Osteocyte (in vitro differentiated cells): ENCODE measurements at regions not wholly inside any gene's neighbourhood (a gene's known extent, or its start where the extent isn't known, plus 50 kb on each side); places are given as distances from the start of the nearest gene placed in this dataset.
A peak's percentile ranks its signal among the peaks of the same experiment; 100 is the strongest.
"Not testable (repeated sequence)": the region's sequence is repeated elsewhere in the genome, so short reads cannot be mapped to it uniquely, and the experiment has no call there.

Experiments
- DNase-seq: peaks from one replicate; pipeline ENCODE4 v3.0.0; 2021; ENCODE audit warnings: mixed read lengths; ENCODE audit not compliant: unreplicated experiment; ENCODE audit errors: extremely low spot score
- H3K27ac Mint-ChIP-seq: one replicate; pipeline ENCODE4 v1.8.0; 2021; ENCODE audit warnings: mild to moderate bottlenecking, mixed read lengths; ENCODE audit not compliant: unreplicated experiment
- H3K27me3 Mint-ChIP-seq: one replicate; pipeline ENCODE4 v1.8.0; 2021; ENCODE audit warnings: mixed read lengths; ENCODE audit not compliant: unreplicated experiment
- H3K36me3 Mint-ChIP-seq: one replicate; pipeline ENCODE4 v1.8.0; 2021; ENCODE audit warnings: mixed read lengths; ENCODE audit not compliant: unreplicated experiment
- H3K4me1 Mint-ChIP-seq: one replicate; pipeline ENCODE4 v1.8.0; 2021; ENCODE audit warnings: mixed read lengths; ENCODE audit not compliant: unreplicated experiment
- H3K4me3 Mint-ChIP-seq: one replicate; pipeline ENCODE4 v1.8.0; 2021; ENCODE audit warnings: mild to moderate bottlenecking, moderate library complexity, mixed read lengths; ENCODE audit not compliant: unreplicated experiment
- H3K9me3 Mint-ChIP-seq: one replicate; pipeline ENCODE4 v1.8.0; 2021; ENCODE audit warnings: mixed read lengths; ENCODE audit not compliant: unreplicated experiment
- TF ChIP-seq, protein P1 (sequence below): fragments of 200-600 bp; sonication (generic); IDR thresholded peaks from 2 replicates; pipeline ENCODE4 v1.5.0; 2021; ENCODE audit warnings: antibody characterized with exemption, mild to moderate bottlenecking, moderate library complexity

DNA sequence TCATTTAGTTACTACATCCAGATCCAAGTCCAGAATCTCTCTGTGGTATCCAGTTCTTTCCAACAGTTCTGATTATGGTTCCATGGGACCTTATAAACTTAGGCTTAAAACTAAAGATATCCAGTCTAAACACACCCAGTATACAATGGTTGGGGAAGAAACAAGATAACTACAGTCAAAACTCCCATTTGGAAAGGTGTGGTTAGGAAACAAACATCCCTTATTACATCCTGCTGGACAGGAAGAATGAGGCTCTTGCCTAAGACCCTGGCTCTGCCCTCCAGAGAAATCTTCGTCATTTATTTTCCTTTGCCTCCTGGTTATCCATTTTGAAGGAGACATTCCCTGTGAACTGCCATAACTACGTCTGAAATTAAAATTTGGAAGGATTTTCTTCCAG lies 64.6 kb upstream of the EPB41L4A start:
- no peaks in the 10 kb centered on the region for H3K36me3 Mint-ChIP-seq
- peaks cover 8% of the 10 kb centered on the region for H3K9me3 Mint-ChIP-seq
- no peak overlapping the region for H3K27ac Mint-ChIP-seq
- H3K4me3 Mint-ChIP-seq, result no peak overlapping the region
- TF ChIP-seq, protein P1, sequence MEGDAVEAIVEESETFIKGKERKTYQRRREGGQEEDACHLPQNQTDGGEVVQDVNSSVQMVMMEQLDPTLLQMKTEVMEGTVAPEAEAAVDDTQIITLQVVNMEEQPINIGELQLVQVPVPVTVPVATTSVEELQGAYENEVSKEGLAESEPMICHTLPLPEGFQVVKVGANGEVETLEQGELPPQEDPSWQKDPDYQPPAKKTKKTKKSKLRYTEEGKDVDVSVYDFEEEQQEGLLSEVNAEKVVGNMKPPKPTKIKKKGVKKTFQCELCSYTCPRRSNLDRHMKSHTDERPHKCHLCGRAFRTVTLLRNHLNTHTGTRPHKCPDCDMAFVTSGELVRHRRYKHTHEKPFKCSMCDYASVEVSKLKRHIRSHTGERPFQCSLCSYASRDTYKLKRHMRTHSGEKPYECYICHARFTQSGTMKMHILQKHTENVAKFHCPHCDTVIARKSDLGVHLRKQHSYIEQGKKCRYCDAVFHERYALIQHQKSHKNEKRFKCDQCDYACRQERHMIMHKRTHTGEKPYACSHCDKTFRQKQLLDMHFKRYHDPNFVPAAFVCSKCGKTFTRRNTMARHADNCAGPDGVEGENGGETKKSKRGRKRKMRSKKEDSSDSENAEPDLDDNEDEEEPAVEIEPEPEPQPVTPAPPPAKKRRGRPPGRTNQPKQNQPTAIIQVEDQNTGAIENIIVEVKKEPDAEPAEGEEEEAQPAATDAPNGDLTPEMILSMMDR, result no peak
- peaks cover 2% of the 10 kb centered on the region for H3K4me1 Mint-ChIP-seq
- DNase-seq, result no peak
- H3K27me3 Mint-ChIP-seq, result peaks cover 5% of the 10 kb centered on the region

DNA sequence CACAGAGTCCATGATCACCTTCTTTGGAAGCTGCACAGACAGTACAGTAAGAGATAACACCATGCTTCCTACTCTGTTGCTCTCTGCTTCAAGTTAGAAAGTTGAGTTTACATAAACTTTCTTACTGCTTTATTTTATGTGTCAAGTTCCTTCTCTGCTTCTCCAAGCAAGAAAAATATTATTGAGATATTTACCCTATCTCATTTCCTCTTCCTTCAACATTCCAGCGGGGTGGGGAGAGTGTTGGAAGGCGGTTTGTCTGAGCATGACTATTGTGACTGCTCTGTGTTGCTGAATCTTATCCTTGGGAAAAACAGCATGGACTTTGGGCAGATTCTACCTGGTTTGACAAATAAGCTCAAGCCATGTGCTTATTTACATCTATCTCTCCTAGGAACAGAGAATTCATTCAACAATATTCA lies 66.9 kb upstream of the EPB41L4A start:
- Mint-ChIP-seq H3K27ac (no peak overlapping the region), H3K4me3 (no peak overlapping the region), H3K27me3 (peaks cover 5% of the 10 kb centered on the region), H3K36me3 (no peaks in the 10 kb centered on the region), H3K9me3 (peaks cover 8% of the 10 kb centered on the region), H3K4me1 (no peaks in the 10 kb centered on the region)
- TF ChIP-seq, protein P1, result no peak
- no peak for DNase-seq

DNA sequence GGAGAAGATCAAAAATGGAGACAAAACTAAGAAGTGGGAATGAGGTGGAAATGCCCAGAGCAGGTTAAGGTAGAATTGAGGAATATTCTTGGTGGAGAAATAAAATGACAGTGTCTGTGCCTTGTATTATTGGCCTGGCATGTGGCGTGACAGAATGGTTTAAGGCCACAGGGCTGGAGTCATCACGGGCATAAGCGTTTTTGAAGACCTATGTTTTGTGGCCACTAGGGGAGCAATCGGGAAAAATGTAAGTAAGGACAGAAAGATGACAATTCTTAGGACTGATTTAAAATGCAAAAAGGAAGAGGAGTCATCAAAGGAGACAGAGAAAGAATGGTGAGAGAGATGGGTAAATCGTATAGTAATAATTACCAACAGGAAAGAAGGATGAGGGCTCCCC lies 72.2 kb upstream of the EPB41L4A start:
- Mint-ChIP-seq H3K36me3 (no peaks in the 10 kb centered on the region), H3K4me1 (no peaks in the 10 kb centered on the region), H3K27me3 (peaks cover 14% of the 10 kb centered on the region), H3K4me3 (no peak overlapping the region), H3K27ac (no peak overlapping the region), H3K9me3 (no peaks in the 10 kb centered on the region)
- DNase-seq, result no peak
- TF ChIP-seq, protein P1, result peak; percentile 40

DNA sequence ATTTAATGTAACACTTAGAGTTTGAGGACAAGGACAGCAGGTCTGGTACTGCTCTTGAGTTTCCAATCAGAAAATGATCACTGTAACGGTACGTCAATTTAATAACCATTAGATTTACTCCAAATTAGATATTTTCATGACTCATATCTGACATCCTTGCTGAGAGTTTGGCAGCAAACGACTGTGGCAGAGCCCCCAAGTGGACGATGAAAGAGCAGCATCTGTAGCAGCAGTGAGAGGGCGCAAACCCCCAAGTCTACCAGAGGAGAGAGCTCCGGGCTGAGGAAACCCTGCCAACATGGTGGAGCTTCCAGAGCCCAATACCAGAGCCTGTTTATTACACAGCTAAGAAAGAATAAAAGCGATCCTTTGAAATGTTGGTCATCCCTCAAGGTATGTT lies 73.2 kb upstream of the EPB41L4A start:
- DNase-seq, result no peak
- Mint-ChIP-seq H3K27ac (no peak overlapping the region), H3K36me3 (no peaks in the 10 kb centered on the region), H3K4me1 (no peaks in the 10 kb centered on the region), H3K27me3 (peaks cover 18% of the 10 kb centered on the region), H3K4me3 (no peak overlapping the region), H3K9me3 (no peaks in the 10 kb centered on the region)
- TF ChIP-seq, protein P1, result peak; percentile 39

DNA sequence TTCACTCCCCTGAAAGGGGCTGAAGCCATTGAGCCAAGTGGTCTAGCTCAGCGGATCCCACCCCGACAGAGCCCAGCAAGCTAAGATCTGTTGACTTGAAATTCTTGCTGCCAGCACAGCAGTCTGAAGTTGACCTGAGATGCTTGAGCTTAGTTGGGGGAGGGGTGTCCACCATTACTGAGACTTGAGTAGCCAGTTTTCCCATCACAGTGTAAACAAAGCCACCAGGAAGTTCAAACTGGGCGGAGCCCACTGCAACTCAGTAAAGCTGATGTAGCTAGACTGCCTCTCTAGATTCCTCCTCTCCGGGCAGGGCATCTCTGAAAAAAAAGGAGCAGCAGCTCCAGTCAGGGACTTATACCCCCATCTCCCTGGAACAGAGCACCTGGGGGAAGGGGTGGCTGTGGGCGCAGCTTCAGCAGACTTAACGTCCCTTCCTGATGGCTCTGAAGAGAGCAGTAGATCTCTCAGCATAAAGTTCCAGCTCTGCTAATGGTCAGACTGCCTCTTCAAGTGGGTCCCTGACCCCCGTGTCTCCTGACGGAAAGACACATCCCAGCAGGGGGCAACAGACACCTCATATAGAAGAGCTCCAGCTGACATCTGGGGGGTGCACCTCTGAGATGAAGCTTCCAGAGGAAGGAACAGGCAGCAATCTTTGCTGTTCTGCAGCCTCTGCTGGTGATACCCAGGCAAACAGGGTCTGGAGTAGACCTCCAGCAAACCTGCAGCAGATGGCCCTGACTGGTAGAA lies 84.8 kb upstream of the EPB41L4A start:
- H3K36me3 Mint-ChIP-seq, H3K4me3 Mint-ChIP-seq, H3K27ac Mint-ChIP-seq, DNase-seq, H3K4me1 Mint-ChIP-seq: not testable (repeated sequence)
- H3K27me3 Mint-ChIP-seq, result peaks cover 18% of the 10 kb centered on the region
- peaks cover 10% of the 10 kb centered on the region for H3K9me3 Mint-ChIP-seq

DNA sequence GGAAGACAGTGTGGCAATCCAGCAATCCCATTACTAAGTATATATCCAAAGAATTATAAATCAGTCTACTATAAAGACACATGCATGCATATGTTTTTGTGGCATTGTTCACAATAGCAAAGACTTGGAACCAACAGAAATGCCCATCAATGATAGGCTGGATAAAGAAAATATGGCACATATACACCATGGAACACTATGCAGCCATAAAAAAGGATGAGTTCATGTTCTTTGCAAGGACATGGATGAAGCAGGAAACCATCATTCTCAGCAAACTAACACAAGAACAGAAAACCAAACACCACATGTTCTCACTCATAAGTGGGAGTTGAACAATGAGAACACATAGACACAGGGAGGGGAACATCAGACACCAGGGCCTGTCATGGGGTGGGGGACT lies 90.0 kb upstream of the EPB41L4A start:
- H3K27me3 Mint-ChIP-seq, result peaks cover 13% of the 10 kb centered on the region
- peaks cover 28% of the 10 kb centered on the region for H3K9me3 Mint-ChIP-seq
- DNase-seq, H3K4me1 Mint-ChIP-seq, H3K4me3 Mint-ChIP-seq, H3K36me3 Mint-ChIP-seq, H3K27ac Mint-ChIP-seq: not testable (repeated sequence)
